Stomach (tissue), 8 donors: ENCODE measurements at regions not wholly inside any gene's neighbourhood (a gene's known extent, or its start where the extent isn't known, plus 50 kb on each side); places are given as distances from the start of the nearest gene placed in this dataset.
"Not testable (repeated sequence)": the region's sequence is repeated elsewhere in the genome, so short reads cannot be mapped to it uniquely, and the experiment has no call there.

Source experiments
- DNase-seq, 2 donors: peaks; one replicate each; pipeline versions ENCODE4 v3.0.0 to v3.0.0-alpha.2; 2013 to 2019
- H3K27ac ChIP-seq, 5 donors: fragments of 200-600 bp in 4 of 5; sonication (generic) in 4 of 5; one replicate each; pipeline ENCODE4 v1.5.1; 2013 to 2019; ENCODE audit warnings: mild to moderate bottlenecking in 1 of 5, moderate library complexity in 1 of 5
- H3K27me3 ChIP-seq, 3 donors: fragments of 200-600 bp; sonication (generic); one replicate each; pipeline ENCODE4 v1.5.1; 2017 to 2019; ENCODE audit warnings: mixed run types in 1 of 3
- H3K36me3 ChIP-seq, 4 donors: fragments of 200-600 bp; sonication (generic); 1 replicate in 3 of 4; 2 replicates in 1 of 4; pipeline ENCODE4 v1.5.1; 2016 to 2019
- H3K4me1 ChIP-seq, 4 donors: fragments of 200-600 bp; sonication (generic); one replicate each; pipeline ENCODE4 v1.5.1; 2016 to 2019
- H3K4me3 ChIP-seq, 4 donors: fragments of 200-600 bp; sonication (generic) in 3 of 4; one replicate each; pipeline ENCODE4 v1.5.1; 2016 to 2019; ENCODE audit warnings: mild to moderate bottlenecking in 1 of 4
- H3K9me3 ChIP-seq, 4 donors: fragments of 200-600 bp; sonication (generic); one replicate each; pipeline ENCODE4 v1.5.1; 2016 to 2019
- EP300 ChIP-seq: sonication (generic); formaldehyde crosslinking; IDR thresholded peaks from one replicate; pipeline ENCODE4 v1.6.1; 2017; ENCODE audit warnings: antibody characterized with exemption
- POLR2A ChIP-seq, 4 donors: fragments of 450-650 bp; IDR thresholded peaks; one replicate each; pipeline ENCODE4 v1.6.1; 2016; ENCODE audit warnings: antibody characterized with exemption in 4 of 4, control low read depth in 2 of 4, mild to moderate bottlenecking in 1 of 4, moderate library complexity in 1 of 4
- POLR2AphosphoS5 ChIP-seq, 3 donors: sonication (generic); formaldehyde crosslinking; IDR thresholded peaks; one replicate each; pipeline ENCODE4 v1.6.1; 2016; ENCODE audit warnings: antibody characterized with exemption in 3 of 3
- WGBS, 5 donors: extraction: QIAGEN DNeasy Blood & Tissue Kit in 3 of 5; methylation state at CpG; one replicate each; pipeline versions ENCODE4 v1.1.5 to v1.1.7; 2013 to 2018; 5-methylcytosine and 5-hydroxymethylcytosine counted together
- intact Hi-C: fragments of 100-400 bp; cut with DNase I; formaldehyde crosslinking; loops from one replicate; pipeline ENCODE4 v1.15.1; 2023; ENCODE audit warnings: low total_unique reads
- TF ChIP-seq, protein P1 (sequence below), 7 experiments: fragments of 450-650 bp in 4 of 7; fragments of 200-600 bp in 3 of 7; sonication (generic) in 3 of 7; IDR thresholded peaks; one replicate each; pipeline ENCODE4 v1.5.1; 2016 to 2019; ENCODE audit warnings: antibody characterized with exemption in 7 of 7, control low read depth in 2 of 7, mild to moderate bottlenecking in 1 of 7
- donor health status: healthy with polysubstance abuse.
- donor health status: Bipolar disorder and iron deficiency.
- donor health status: healthy.

DNA sequence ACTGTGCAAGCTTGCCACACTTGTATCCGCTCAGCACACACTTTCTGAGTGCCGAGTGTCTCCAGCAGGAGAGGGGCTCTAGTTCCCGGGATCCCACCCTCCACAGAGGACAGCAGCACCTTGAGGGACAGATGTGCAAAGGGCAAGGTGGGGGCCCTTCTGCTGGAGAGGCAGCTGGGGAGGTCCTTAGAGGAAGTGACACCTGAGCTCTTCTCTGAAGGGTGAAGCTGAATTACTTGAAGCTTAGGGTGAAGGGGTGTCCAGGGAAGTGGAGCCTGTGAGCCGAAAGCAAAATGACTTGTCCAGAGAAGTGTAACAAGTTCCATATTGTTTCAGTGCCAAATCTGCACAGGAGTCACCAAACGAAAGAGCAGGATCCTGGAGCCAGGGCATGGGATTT is 136.3 kb upstream of the DUSP22 start:
- Histone ChIP-seq H3K4me1 (peaks cover 0 to 3% (median 0%) of the 10 kb centered on the region in 4 donors), H3K27me3 (peaks cover 0 to 48% (median 0%) of the 10 kb centered on the region in 3 donors), H3K36me3 (no peaks in the 10 kb centered on the region), H3K27ac (no peak overlapping the region), H3K9me3 (no peaks in the 10 kb centered on the region), H3K4me3 (no peak overlapping the region)
- no peak for TF ChIP-seq EP300
- TF ChIP-seq POLR2A (IDR thresholded peaks at IDR 0.05), result no peak
- no peak for TF ChIP-seq POLR2AphosphoS5 (IDR thresholded peaks at IDR 0.05)
- TF ChIP-seq, protein P1, sequence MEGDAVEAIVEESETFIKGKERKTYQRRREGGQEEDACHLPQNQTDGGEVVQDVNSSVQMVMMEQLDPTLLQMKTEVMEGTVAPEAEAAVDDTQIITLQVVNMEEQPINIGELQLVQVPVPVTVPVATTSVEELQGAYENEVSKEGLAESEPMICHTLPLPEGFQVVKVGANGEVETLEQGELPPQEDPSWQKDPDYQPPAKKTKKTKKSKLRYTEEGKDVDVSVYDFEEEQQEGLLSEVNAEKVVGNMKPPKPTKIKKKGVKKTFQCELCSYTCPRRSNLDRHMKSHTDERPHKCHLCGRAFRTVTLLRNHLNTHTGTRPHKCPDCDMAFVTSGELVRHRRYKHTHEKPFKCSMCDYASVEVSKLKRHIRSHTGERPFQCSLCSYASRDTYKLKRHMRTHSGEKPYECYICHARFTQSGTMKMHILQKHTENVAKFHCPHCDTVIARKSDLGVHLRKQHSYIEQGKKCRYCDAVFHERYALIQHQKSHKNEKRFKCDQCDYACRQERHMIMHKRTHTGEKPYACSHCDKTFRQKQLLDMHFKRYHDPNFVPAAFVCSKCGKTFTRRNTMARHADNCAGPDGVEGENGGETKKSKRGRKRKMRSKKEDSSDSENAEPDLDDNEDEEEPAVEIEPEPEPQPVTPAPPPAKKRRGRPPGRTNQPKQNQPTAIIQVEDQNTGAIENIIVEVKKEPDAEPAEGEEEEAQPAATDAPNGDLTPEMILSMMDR (IDR thresholded peaks at IDR 0.05), result no peak
- DNase-seq, result no peak
- 53 to 65% (median 59%) methylated on average over 5 of the region's 5 CpGs for WGBS, 5 donors
- intact Hi-C loops, result no loop called here

DNA sequence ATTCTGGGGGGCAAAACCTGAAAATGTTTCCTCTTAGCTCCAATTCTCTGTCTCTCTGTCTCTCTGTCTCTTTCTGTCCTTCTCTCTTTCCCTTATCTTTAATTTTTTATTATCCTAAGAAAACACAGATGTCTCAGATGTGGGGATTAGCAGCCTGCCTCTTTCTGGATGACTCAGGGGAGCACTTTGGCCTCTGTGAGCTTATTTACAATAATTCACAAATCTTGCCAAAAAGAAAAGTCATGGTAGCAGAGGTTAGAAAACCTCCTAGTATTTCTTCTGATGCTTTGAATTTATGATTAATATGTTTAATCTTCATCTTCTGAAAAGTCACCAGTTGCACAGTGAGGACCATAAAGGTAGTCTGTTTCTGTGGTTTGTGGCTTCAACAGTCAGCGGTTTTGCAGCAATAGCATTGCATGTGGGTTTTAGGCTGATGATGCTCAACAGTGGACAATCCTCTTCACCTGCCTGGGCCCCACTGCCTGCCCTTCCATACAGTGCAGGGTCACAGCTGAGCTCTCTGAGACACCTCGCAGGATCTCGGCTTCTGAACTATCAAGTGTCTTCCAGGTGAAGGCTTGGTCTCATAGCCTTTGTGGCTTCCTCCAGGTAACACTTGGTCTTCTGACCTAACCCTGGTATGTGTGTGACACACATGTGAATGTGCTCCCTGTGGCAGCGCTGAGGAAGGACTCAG is 135.7 kb upstream of the DUSP22 start:
- H3K4me3 ChIP-seq, H3K4me1 ChIP-seq, H3K27ac ChIP-seq, H3K9me3 ChIP-seq, DNase-seq, intact Hi-C loops, H3K36me3 ChIP-seq: not testable (repeated sequence)
- whole genome bisulfite sequencing, 5 donors, result 52 to 75% (median 63%) methylated on average over 4 of the region's 4 CpGs
- H3K27me3 ChIP-seq, result peaks cover 0 to 47% (median 0%) of the 10 kb centered on the region in 3 donors

DNA sequence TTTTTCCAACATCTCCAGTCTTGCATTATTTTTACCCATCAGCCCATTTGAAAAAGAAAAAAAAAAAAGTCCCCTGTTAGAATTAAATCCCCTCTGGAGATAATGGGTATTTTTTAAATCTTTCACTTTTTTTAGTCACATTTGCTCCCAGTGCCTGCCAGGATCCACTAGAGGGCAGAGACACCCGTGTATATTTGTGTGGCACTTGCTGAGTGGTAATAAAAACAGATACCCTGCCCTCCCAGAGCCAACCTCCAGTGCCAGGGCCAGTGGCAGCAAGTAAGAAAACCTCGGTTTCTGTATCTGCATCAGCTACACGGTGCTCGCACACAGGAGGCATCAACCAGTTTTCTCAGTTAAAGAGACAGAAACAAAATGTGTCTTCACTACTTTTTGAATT is 135.1 kb upstream of the DUSP22 start:
- H3K9me3 ChIP-seq, DNase-seq, H3K4me1 ChIP-seq, H3K27ac ChIP-seq, H3K4me3 ChIP-seq, H3K36me3 ChIP-seq, intact Hi-C loops: not testable (repeated sequence)
- H3K27me3 ChIP-seq, result peaks cover 0 to 41% (median 0%) of the 10 kb centered on the region in 3 donors
- WGBS, 5 donors, result 23 to 42% (median 32%) methylated on average over 4 of the region's 4 CpGs

DNA sequence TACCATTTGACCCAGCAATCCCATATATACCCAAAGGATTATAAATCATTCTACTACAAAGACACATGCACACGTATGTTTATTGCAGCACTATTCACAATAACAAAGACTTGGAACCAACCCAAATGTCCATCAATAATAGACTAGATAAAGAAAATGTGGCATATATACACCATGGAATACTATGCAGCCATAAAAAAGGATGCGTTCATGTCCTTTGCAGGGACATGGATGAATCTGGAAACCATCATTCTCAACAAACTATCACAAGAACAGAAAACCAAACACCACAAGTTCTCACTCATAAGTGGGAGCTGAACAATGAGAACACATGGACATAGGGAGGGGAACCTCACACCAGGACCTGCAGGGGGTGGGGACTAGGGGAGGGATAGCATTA is 130.6 kb upstream of the DUSP22 start:
- 72 to 82% (median 76%) methylated on average over 2 of the region's 2 CpGs for WGBS, 5 donors

DNA sequence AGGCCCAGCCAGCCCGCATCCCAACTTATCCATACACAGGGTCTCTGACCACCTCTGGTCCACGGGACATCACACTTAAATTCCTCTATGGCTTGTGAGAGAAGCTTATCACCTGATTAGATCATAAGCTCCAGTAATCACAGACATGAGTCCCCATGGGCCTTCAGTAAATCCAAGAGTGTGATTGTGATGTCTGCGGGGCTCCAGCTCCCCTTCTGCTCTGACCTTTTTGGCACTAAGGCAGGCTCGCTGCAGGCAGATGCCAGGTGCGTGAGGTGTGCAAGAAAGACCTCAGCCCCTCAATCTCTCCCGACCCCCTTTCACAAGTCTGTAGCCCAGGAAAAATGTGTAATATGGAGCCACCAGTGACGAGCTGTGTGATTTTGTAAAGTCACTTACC is 127.6 kb upstream of the DUSP22 start:
- 81 to 86% (median 81%) methylated on average over 7 of the region's 7 CpGs for WGBS, 5 donors
- no peaks in the 10 kb centered on the region for H3K27me3 ChIP-seq

More for the DNA sequence above, 130.6 kb upstream of the DUSP22 start:
- DNase-seq, H3K4me3 ChIP-seq, H3K4me1 ChIP-seq, H3K36me3 ChIP-seq, H3K9me3 ChIP-seq, intact Hi-C loops, H3K27ac ChIP-seq: not testable (repeated sequence)
- H3K27me3 ChIP-seq, result peaks cover 0 to 14% (median 0%) of the 10 kb centered on the region in 3 donors

DNA sequence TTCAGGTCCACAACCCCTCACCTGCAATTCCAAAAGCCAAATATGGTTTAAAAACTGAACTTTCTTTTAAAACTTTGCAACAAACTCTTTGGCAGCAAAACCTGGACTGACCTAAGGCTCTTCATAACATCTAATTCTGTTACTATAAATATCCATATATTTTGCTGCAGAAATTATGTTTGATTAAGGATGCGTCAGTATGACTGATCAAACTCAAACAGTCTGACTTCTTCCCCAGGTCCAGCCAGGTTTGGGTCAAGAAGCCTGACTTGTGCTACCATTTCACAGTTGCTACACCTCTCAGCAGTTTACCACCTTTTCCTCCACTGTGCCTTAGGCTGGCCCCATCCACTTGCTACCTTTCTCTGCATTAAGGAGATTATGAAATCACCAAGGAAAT is 127.0 kb upstream of the DUSP22 start:
- Histone ChIP-seq H3K27ac (no peak overlapping the region), H3K4me1 (no peaks in the 10 kb centered on the region), H3K36me3 (no peaks in the 10 kb centered on the region), H3K4me3 (no peak overlapping the region), H3K27me3 (no peaks in the 10 kb centered on the region), H3K9me3 (no peaks in the 10 kb centered on the region)
- 89 to 96% (median 92%) methylated on average over 1 of the region's 1 CpG for WGBS, 5 donors
- TF ChIP-seq EP300 (no peak), POLR2A (IDR thresholded peaks at IDR 0.05) (no peak), POLR2AphosphoS5 (IDR thresholded peaks at IDR 0.05) (no peak)
- TF ChIP-seq, protein P1 (IDR thresholded peaks at IDR 0.05), result no peak
- no peak for DNase-seq
- intact Hi-C loops, result no loop called here

More for the DNA sequence above, 127.6 kb upstream of the DUSP22 start:
- TF ChIP-seq EP300 (no peak), POLR2A (IDR thresholded peaks at IDR 0.05) (no peak), POLR2AphosphoS5 (IDR thresholded peaks at IDR 0.05) (no peak)
- TF ChIP-seq, protein P1 (IDR thresholded peaks at IDR 0.05), result no peak
- Histone ChIP-seq H3K36me3 (no peaks in the 10 kb centered on the region), H3K9me3 (no peaks in the 10 kb centered on the region), H3K27ac (no peak overlapping the region), H3K4me1 (no peaks in the 10 kb centered on the region), H3K4me3 (no peak overlapping the region)
- no peak for DNase-seq
- intact Hi-C loops, result no loop called here
